ENCODE measurements at regions not wholly inside any gene's neighbourhood (a gene's known extent, or its start where the extent isn't known, plus 50 kb on each side); places are given as distances from the start of the nearest gene placed in this dataset.

DNA sequence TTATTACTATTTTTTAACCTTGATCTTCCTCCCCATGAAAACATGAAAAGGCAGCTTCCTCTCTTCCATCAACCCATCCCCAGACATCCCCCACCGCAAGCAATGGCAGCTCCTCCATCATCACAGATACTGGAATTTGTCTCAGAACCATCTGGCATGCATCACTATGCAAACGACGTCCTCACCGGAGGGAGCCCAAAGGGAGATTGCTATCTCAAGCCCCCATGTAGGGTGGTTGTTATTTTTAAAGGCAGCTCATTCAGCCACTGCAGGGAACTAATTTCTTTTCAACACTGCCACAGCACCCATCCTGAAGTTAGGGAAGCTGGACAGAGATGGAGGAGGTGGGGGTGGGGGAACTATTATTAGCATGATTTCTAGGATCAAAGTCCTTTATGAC is 222.5 kb downstream of the FOXL1 start:
- H3K36me3 Mint-ChIP-seq (ENCODE audit: low read depth): no peaks in the 10 kb centered on the region
- no peaks in the 10 kb centered on the region for H3K9me3 Mint-ChIP-seq
- peaks cover 5% of the 10 kb centered on the region for H3K27me3 Mint-ChIP-seq (ENCODE audit: low read depth)
- H3K27ac Mint-ChIP-seq: no peak overlapping the region
- no peak overlapping the region for H3K4me3 Mint-ChIP-seq
- DNase-seq (ENCODE audit: low spot score): no peak
- H3K4me1 Mint-ChIP-seq (ENCODE audit: low read depth): no peaks in the 10 kb centered on the region

DNA sequence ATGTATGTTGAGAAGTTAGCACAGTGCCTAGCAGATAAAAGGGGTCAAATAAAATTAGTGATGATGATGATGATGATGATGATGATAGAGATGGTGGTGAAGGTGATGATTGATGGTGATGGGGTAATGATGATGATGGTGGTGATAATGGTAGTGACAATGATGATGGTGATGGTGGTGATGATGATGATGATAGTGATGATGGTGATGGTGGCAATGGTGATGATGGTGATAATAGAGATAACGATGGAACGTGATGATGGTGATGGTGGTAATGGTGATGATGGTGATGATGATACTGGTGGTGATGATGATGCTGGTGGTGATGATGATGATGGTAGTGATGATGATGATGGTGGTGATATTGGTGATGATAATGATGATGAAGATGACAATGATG is 223.7 kb downstream of the FOXL1 start:
- Mint-ChIP-seq H3K27ac (no peak overlapping the region), H3K4me1 (ENCODE audit: low read depth) (no peaks in the 10 kb centered on the region), H3K27me3 (ENCODE audit: low read depth) (peaks cover 5% of the 10 kb centered on the region), H3K4me3 (no peak overlapping the region), H3K36me3 (ENCODE audit: low read depth) (no peaks in the 10 kb centered on the region), H3K9me3 (no peaks in the 10 kb centered on the region)
- no peak for DNase-seq (ENCODE audit: low spot score)

DNA sequence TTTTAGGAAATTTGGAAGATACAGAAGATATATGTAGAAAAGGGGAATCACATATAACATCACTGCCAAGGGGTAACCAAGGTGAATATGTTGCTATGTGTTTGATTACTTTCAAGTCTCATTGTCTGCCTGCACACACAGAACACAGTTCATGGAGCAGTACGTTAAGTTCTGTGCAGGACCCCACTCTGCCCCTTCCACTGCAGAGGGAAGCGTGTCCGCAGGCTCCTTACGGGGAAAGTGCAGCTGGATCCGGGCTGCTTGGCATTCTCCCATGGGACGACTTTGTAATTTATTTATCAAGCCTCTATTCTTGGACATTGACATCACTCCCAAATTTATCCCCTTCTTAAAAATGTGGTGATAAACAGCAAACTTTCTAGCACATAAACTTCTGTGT is 226.8 kb downstream of the FOXL1 start:
- no peaks in the 10 kb centered on the region for H3K9me3 Mint-ChIP-seq
- peaks cover 6% of the 10 kb centered on the region for H3K27me3 Mint-ChIP-seq (ENCODE audit: low read depth)
- no peak overlapping the region for H3K4me3 Mint-ChIP-seq
- DNase-seq (ENCODE audit: low spot score): no peak
- H3K27ac Mint-ChIP-seq: no peak overlapping the region
- no peaks in the 10 kb centered on the region for H3K4me1 Mint-ChIP-seq (ENCODE audit: low read depth)
- H3K36me3 Mint-ChIP-seq (ENCODE audit: low read depth): no peaks in the 10 kb centered on the region

DNA sequence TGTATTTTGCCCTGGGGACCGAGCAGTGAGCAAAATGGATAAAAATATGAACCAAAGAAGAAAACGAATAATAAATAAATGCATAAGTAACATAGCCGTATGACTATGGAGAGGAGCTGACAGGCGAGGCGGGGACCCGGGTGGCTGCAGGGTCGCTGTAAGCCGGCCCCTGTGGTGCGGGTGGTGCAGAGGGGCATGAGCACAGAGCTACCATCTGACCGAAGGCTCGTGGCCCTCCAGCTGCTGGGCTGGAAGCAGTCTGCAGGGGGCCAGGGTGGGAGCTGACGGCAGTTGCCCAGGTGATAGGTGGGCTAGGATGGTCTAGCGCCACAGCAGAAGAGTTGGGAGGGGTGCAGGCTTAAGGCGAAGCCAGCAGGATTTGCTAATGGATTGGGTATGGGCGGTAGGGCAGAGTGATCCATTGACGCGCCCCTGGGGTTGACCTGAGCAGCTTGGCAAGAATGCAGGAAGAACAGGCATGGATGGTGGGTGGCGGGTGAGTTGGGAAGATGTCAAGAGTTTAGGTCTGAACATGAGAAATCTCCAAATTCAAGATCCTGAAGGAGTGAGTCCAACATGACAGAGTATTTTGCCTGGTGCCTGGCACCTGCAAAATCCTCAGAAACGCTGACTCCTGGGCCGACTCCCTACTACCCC is 228.0 kb downstream of the FOXL1 start:
- Mint-ChIP-seq H3K4me1 (ENCODE audit: low read depth) (no peaks in the 10 kb centered on the region), H3K27me3 (ENCODE audit: low read depth) (peaks cover 5% of the 10 kb centered on the region), H3K36me3 (ENCODE audit: low read depth) (no peaks in the 10 kb centered on the region), H3K4me3 (no peak overlapping the region), H3K27ac (no peak overlapping the region), H3K9me3 (no peaks in the 10 kb centered on the region)
- DNase-seq (ENCODE audit: low spot score): no peak

DNA sequence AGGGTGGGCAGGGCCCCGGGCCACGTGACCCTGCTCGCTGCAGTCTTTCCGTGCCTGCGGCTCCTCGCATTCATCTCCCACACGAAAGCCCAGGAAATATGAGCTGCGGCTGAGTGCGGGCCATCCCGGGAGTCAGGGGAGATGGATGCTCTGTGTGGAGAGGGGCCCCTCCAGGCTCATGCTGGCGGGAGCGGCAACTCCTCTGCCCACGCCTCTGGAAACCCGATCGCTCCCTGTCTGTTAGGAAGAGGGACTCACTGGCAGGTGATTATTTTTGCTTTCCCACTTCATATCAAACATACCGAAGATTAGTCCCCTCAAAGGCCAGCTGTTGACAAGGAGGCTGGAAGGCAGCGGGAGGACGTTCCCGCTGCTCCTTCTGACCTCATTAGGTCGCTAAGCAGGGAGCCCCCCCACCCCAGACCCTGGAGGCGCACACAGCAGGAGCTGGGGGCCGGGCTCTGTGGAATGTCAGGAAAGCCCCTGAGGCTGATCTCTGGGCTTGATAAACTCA is 228.5 kb downstream of the FOXL1 start:
- DNase-seq (ENCODE audit: low spot score): no peak
- H3K27ac Mint-ChIP-seq: no peak overlapping the region
- no peak overlapping the region for H3K4me3 Mint-ChIP-seq

DNA sequence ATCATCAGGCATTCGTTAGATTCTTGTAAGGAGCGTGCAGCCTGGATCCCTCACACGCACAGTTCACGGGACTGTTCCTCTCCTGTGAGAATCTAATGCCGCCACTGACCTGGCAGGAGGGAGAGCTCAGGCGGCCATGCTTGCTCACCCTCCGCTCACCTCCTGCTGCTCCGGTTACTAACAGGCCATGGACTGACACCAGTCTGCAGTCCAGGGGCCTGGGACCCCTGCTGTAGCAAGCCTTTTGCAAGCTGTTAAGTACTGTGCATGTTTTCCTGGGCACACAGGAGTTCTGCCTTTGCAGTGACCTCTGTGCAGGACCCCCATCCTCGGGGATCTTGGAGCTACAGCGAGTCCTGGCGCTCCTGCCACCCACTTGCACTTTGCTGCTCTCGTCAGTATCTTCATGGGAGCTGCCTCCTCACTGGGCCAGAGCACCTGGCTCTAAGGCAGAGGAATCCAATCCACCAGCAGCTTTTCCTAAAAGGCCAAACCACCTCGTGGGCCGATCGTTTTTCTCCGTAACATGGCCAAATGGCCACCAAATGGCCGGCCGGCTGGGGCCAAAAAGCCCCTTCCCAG is 230.6 kb downstream of the FOXL1 start:
- Mint-ChIP-seq H3K4me1 (ENCODE audit: low read depth) (no peaks in the 10 kb centered on the region), H3K27me3 (ENCODE audit: low read depth) (peaks cover 9% of the 10 kb centered on the region), H3K36me3 (ENCODE audit: low read depth) (no peaks in the 10 kb centered on the region), H3K27ac (no peak overlapping the region), H3K9me3 (no peaks in the 10 kb centered on the region), H3K4me3 (no peak overlapping the region)
- DNase-seq (ENCODE audit: low spot score): no peak

More for the DNA sequence above, 228.5 kb downstream of the FOXL1 start:
- Mint-ChIP-seq H3K27me3 (ENCODE audit: low read depth) (peaks cover 9% of the 10 kb centered on the region), H3K9me3 (no peaks in the 10 kb centered on the region), H3K36me3 (ENCODE audit: low read depth) (no peaks in the 10 kb centered on the region), H3K4me1 (ENCODE audit: low read depth) (no peaks in the 10 kb centered on the region)

DNA sequence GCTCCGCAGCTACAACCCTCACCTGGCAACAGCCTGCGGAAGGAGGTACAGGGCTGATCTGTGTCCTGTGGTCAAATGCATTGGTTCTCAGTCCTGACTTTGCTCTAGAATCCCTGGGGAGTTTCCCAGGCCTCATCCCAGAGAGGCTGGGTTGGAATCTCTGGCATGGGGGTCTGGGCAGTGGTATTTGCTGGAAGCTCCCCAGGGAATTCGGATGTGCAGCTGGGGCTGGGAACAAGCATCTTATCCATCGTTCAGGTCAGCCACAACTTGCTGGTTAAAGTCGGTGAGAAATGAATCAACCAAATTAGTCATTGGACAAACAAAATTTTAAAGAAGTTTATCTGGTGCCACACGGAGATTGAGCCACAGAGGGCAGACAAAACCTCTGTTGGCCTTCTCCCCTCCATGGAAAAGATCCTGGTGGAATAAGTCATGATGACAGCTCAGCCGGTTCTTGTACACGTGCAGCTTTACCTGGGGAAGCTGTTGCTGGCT is 231.2 kb downstream of the FOXL1 start:
- no peak overlapping the region for H3K4me3 Mint-ChIP-seq
- peaks cover 9% of the 10 kb centered on the region for H3K27me3 Mint-ChIP-seq (ENCODE audit: low read depth)
- H3K36me3 Mint-ChIP-seq (ENCODE audit: low read depth): no peaks in the 10 kb centered on the region
- no peak overlapping the region for H3K27ac Mint-ChIP-seq
- no peaks in the 10 kb centered on the region for H3K4me1 Mint-ChIP-seq (ENCODE audit: low read depth)
- no peak for DNase-seq (ENCODE audit: low spot score)
- H3K9me3 Mint-ChIP-seq: no peaks in the 10 kb centered on the region

DNA sequence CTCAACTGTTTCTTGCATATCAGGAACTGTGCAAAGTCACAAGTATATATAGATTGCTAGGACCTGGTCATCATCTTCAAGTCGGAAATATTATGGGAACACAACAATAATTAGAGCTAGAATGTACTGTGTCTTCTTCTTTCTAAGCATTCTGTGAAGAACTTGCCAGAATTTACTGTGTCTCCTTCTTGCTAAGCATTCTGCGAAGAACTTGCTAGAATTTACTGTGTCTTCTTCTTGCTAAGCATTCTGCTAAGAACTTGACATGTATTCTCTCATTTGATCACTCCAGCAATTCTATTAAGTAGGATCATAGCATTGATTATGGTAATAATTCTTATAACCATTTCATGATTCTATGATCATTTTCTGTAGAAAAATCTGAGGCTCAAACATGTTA is 231.7 kb downstream of the FOXL1 start:
- no peak overlapping the region for H3K27ac Mint-ChIP-seq
- H3K4me1 Mint-ChIP-seq (ENCODE audit: low read depth): no peaks in the 10 kb centered on the region
- no peak for DNase-seq (ENCODE audit: low spot score)
- H3K9me3 Mint-ChIP-seq: no peaks in the 10 kb centered on the region
- H3K36me3 Mint-ChIP-seq (ENCODE audit: low read depth): no peaks in the 10 kb centered on the region
- H3K4me3 Mint-ChIP-seq: no peak overlapping the region
- peaks cover 9% of the 10 kb centered on the region for H3K27me3 Mint-ChIP-seq (ENCODE audit: low read depth)

DNA sequence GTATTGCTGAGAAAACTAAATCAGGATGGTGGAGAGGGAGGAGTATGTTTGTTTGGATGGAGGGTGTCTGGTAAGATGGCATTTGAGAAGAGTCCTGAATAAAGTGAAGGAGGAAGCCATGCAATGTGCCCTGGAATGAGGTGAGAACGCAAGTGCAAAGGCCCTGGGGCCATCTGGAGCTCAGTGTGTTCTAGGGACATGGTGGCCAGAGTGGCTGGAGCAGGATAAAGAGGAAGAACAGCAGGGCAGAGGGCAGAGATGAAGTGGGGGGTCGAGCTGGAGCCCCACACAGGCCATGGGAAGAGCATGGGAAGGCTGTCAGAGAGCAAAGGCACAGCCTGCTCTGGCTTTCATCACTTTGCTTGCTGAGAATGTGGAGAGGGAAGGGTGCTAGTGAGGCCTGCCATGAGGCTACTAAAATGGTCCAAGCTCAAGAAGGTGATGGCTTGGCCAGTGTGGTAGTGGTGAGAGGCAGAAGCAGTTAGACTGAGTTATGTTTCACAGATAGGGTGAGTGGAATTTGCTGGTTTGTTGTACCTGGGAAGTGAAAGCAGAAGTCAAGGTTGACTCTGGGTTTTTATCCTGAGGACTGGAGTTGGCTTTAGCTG is 234.1 kb downstream of the FOXL1 start:
- no peak for DNase-seq (ENCODE audit: low spot score)
- H3K27me3 Mint-ChIP-seq (ENCODE audit: low read depth): peaks cover 7% of the 10 kb centered on the region
- H3K27ac Mint-ChIP-seq: no peak overlapping the region
- H3K4me3 Mint-ChIP-seq: no peak overlapping the region
- H3K4me1 Mint-ChIP-seq (ENCODE audit: low read depth): no peaks in the 10 kb centered on the region
- no peaks in the 10 kb centered on the region for H3K36me3 Mint-ChIP-seq (ENCODE audit: low read depth)
- no peaks in the 10 kb centered on the region for H3K9me3 Mint-ChIP-seq

DNA sequence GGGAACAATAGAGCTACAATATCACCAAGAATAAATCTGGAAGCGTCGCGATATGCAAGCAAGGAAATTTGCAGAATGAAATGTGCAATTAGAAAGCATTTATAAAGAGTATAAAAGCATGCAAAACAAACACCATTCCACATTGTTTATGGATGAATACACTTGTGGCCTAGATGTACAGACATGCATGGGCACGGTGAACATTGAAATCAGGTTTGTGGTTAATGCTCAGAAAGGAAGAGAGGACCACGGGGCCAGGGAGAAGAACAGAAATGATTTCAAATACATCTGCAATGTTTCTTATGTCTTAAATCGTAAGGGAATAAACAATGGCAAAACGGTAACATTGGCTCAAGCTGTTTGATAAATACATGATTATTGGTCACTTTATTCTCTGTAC is 235.9 kb downstream of the FOXL1 start:
- Mint-ChIP-seq H3K4me3 (no peak overlapping the region), H3K4me1 (ENCODE audit: low read depth) (no peaks in the 10 kb centered on the region), H3K27me3 (ENCODE audit: low read depth) (peaks cover 5% of the 10 kb centered on the region), H3K36me3 (ENCODE audit: low read depth) (no peaks in the 10 kb centered on the region), H3K27ac (no peak overlapping the region), H3K9me3 (no peaks in the 10 kb centered on the region)
- DNase-seq (ENCODE audit: low spot score): no peak

DNA sequence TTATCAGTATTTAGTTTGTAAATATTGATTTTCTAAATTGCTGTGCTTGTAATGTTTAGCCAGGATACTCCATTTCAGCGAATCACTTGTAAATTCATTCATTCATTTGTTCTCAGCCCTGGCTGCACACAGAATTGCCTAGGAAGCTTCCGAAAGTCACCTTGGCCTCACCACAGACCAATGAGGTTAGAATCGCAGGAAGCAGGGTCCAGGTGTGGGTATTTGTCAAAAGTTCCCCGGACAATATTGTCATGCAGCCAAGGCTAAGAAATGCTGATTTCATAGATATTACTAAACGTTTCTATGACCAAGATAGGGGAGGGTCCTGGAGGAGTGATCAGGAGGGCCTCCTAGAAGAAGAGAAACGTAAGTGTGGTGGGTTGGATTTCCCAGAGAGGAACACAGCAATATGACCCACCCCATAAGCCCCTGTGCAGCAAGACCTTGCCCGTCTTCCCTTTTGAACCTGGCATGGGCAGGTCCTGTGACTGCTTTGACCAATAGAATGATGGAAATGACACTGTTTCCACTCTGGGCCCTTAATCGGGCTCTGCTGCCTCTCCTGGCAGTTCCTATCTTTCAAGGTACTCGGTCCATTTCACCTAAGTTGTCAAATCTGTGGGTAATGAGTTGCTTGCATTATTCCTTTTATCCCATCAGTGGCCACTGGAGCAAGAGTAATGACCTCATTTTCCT is 238.7 kb downstream of the FOXL1 start:
- H3K27ac Mint-ChIP-seq: no peak overlapping the region
- no peaks in the 10 kb centered on the region for H3K27me3 Mint-ChIP-seq (ENCODE audit: low read depth)
- no peaks in the 10 kb centered on the region for H3K9me3 Mint-ChIP-seq
- no peak for DNase-seq (ENCODE audit: low spot score)
- no peak overlapping the region for H3K4me3 Mint-ChIP-seq
- no peaks in the 10 kb centered on the region for H3K4me1 Mint-ChIP-seq (ENCODE audit: low read depth)
- H3K36me3 Mint-ChIP-seq (ENCODE audit: low read depth): no peaks in the 10 kb centered on the region

DNA sequence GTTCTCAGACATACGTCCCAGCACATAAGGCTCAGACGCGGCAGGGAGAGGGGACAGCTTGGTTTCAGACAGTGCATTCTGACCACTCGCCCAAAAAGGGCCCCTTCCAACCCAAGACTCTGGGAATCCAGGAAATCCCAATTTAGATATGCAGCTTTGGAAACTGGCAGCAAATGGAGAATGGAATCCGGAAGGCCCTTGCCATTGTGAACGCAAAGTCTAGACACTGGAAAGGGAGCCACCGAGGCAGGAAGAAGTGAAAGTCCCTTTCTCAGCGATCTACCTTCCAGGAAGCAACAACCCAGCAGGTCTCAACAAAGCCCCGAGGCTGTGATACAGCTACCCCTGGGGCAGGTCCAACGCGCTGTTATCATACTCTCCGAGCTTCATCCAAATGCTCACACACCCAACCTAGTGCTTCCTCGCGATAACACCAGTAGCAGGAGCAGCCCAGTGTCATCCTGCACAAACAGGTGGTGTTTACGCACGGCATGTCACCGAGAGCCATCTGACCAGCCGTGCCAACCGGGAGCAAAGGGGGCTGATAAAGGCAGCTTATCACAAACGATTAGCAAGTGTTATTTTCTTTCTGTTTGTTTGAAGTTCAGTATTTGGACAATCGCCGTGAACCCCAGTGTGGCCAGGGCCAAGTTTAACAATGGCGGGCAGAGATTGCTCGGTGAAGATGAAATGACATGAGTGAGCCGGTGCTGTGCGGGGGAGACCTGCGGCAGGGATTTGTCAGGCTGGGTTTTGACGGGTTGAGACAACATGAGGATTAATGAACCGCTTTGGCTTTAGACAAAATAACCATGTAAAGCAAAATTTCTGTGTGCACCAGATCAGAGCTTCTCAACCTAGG is 240.6 kb downstream of the FOXL1 start:
- Mint-ChIP-seq H3K9me3 (no peaks in the 10 kb centered on the region), H3K4me1 (ENCODE audit: low read depth) (no peaks in the 10 kb centered on the region), H3K27me3 (ENCODE audit: low read depth) (no peaks in the 10 kb centered on the region), H3K4me3 (no peak overlapping the region), H3K36me3 (ENCODE audit: low read depth) (no peaks in the 10 kb centered on the region), H3K27ac (no peak overlapping the region)
- no peak for DNase-seq (ENCODE audit: low spot score)

DNA sequence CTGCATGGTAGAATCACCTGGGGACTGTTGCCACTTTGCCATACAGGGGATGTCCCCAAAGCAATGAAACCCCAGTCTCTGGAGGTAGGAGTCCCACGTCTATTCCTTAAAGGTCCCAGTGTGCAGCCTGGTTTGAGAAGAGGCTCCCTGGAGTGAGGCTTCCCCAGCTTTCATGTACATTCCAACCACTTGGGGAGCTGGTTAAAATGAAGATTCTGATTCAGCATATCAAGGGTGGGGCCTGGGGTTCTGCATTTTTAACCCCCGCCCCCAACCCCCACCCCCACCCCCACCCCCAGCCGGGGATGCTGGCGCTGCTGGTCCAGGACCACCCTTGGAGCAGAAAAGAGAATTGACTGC is 241.2 kb downstream of the FOXL1 start:
- Mint-ChIP-seq H3K27me3 (ENCODE audit: low read depth) (no peaks in the 10 kb centered on the region), H3K36me3 (ENCODE audit: low read depth) (no peaks in the 10 kb centered on the region), H3K27ac (no peak overlapping the region), H3K4me3 (no peak overlapping the region), H3K9me3 (no peaks in the 10 kb centered on the region), H3K4me1 (ENCODE audit: low read depth) (no peaks in the 10 kb centered on the region)
- no peak for DNase-seq (ENCODE audit: low spot score)

Measured in T-helper 2 cell treated with Interferon-gamma antibody and Interleukin-4, amounts not matched to agents 5 μg/mL and 100 μg/mL, for 36 hours (primary cell).